HG03575 (cell line): ENCODE measurements at regions not wholly inside any gene's neighbourhood (a gene's known extent, or its start where the extent isn't known, plus 50 kb on each side); places are given as distances from the start of the nearest gene placed in this dataset.

Source experiments
- ATAC-seq: cut with Tn5 transposase; IDR thresholded peaks from one replicate; pipeline ENCODE4 v1.9.1; 2021; ENCODE audit not compliant: unreplicated experiment, insufficient number of reproducible peaks, low FRiP score; ENCODE audit errors: extremely low read depth

- ATAC-seq = no peak
These were observed 140.5 kb downstream of the CHIC2 start for GRCh38 chr4:53923921-53924320.

GRCh38 chr4:53921856-53922255 is 142.5 kb downstream of the CHIC2 start:
- no peak for ATAC-seq

- no peak for ATAC-seq
These were observed 143.5 kb downstream of the CHIC2 start for GRCh38 chr4:53920883-53921282.

GRCh38 chr4:53920116-53920515 is 144.3 kb downstream of the CHIC2 start:
- ATAC-seq = no peak

- ATAC-seq = no peak
These were observed 144.9 kb downstream of the CHIC2 start for GRCh38 chr4:53919535-53919934.

GRCh38 chr4:53917729-53918128 is 146.7 kb downstream of the CHIC2 start:
- no peak for ATAC-seq

GRCh38 chr4:53916431-53916889 is 147.9 kb downstream of the CHIC2 start:
- no peak for ATAC-seq

GRCh38 chr4:53914313-53915016 is 149.9 kb downstream of the CHIC2 start:
- ATAC-seq = no peak

GRCh38 chr4:53913771-53914170 is 150.6 kb downstream of the CHIC2 start:
- ATAC-seq = no peak

- no peak for ATAC-seq
These were observed 151.5 kb downstream of the CHIC2 start for GRCh38 chr4:53912766-53913497.

GRCh38 chr4:53908661-53909078 is 155.7 kb downstream of the CHIC2 start:
- no peak for ATAC-seq

- no peak for ATAC-seq
These were observed 156.6 kb downstream of the CHIC2 start for GRCh38 chr4:53907772-53908171.

GRCh38 chr4:53906606-53907190 is 157.7 kb downstream of the CHIC2 start:
- no peak for ATAC-seq

GRCh38 chr4:53905941-53906377 is 158.4 kb downstream of the CHIC2 start:
- ATAC-seq = no peak

GRCh38 chr4:53905276-53905940 is 159.0 kb downstream of the CHIC2 start:
- no peak for ATAC-seq

GRCh38 chr4:53902786-53903185 is 161.6 kb downstream of the CHIC2 start:
- no peak for ATAC-seq

GRCh38 chr4:53900271-53900649 is 164.1 kb downstream of the CHIC2 start:
- no peak for ATAC-seq

GRCh38 chr4:53899586-53900270 is 164.7 kb downstream of the CHIC2 start:
- ATAC-seq = no peak

GRCh38 chr4:53895137-53895536 is 169.3 kb downstream of the CHIC2 start:
- ATAC-seq = no peak
